ENCODE measurements at regions not wholly inside any gene's neighbourhood (a gene's known extent, or its start where the extent isn't known, plus 50 kb on each side); places are given as distances from the start of the nearest gene placed in this dataset.

GRCh38 chr2:137897082-137897481 lies 67.2 kb upstream of the HNMT start:
- Histone ChIP-seq H3K9me2 (replicated peaks; ENCODE audit: insufficient read depth, low read length) (no peaks in the 10 kb centered on the region), H3K4me2 (ENCODE audit: low read depth, low read length) (no peak overlapping the region), H3K79me2 (ENCODE audit: low read length) (no peaks in the 10 kb centered on the region), H3K27me3 (replicated peaks; ENCODE audit: insufficient read depth, low read length) (no peaks in the 10 kb centered on the region), H2AFZ (ENCODE audit: low read length) (no peak overlapping the region), H3K36me3 (replicated peaks; ENCODE audit: insufficient read depth, low read length) (no peaks in the 10 kb centered on the region), H3F3A (ENCODE audit: insufficient read depth, low read length) (no peaks in the 10 kb centered on the region), H3K9me3 (replicated peaks; ENCODE audit: insufficient read depth, low read length) (no peaks in the 10 kb centered on the region), H3K27ac (ENCODE audit: low read length) (no peak overlapping the region), H3K4me3 (ENCODE audit: low read length) (no peak overlapping the region), H3K9ac (ENCODE audit: low read length) (no peak overlapping the region), H3K4me1 (ENCODE audit: low read length) (no peaks in the 10 kb centered on the region), H4K20me1 (ENCODE audit: insufficient read depth, low read length) (no peaks in the 10 kb centered on the region)
- TF ChIP-seq CTCF (IDR thresholded peaks at IDR 0.05; ENCODE audit: low read length) (no peak), EZH2 (optimal IDR thresholded peaks at IDR 0.05; ENCODE audit: low read depth, low read length) (no peak), EZH2phosphoT487 (IDR thresholded peaks at IDR 0.05; ENCODE audit: low read length) (no peak)
- no peak for DNase-seq

DNA sequence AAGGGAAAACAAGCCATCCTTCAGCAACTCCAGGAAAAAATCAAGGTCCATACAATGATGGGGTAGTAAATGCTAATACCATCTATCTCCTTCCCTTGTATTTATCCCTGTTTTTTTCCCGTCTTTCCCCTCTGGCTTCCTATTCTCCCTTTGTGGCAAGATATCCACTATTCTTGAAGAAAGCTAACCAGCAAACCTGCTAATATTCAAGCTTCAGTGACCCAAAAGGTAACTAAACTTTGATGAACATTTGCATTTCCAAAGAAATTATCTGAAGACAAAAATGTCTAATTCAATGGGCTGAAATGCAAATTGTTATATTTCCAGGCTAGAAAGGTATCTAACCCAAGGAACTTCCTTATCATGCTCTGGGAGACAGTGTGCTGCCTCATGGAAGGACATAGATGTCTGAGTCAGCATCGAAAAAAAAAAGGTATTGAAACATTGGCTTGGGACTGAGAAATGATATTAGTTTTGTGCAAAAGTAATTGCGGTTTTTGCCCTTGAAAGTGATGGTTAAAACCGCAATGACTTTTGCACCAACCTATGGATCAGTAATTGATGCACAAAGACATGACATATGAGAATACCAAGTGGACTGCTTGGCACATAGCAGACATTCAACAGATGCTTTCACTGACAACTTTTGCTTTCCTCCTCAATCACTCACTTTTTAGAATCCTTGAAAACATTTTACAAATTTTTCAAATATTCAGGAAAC lies 63.7 kb upstream of the HNMT start:
- H3K36me3 ChIP-seq (replicated peaks; ENCODE audit: insufficient read depth, low read length), result no peaks in the 10 kb centered on the region
- H3K27me3 ChIP-seq (replicated peaks; ENCODE audit: insufficient read depth, low read length), result no peaks in the 10 kb centered on the region
- no peaks in the 10 kb centered on the region for H3F3A ChIP-seq (ENCODE audit: insufficient read depth, low read length)
- H2AFZ ChIP-seq (ENCODE audit: low read length), result no peak overlapping the region
- TF ChIP-seq CTCF (IDR thresholded peaks at IDR 0.05; ENCODE audit: low read length) (no peak), EZH2 (optimal IDR thresholded peaks at IDR 0.05; ENCODE audit: low read depth, low read length) (no peak), EZH2phosphoT487 (IDR thresholded peaks at IDR 0.05; ENCODE audit: low read length) (no peak)
- no peak overlapping the region for H3K4me3 ChIP-seq (ENCODE audit: low read length)
- no peak overlapping the region for H3K4me2 ChIP-seq (ENCODE audit: low read depth, low read length)
- no peak for DNase-seq
- H3K27ac ChIP-seq (ENCODE audit: low read length), result no peak overlapping the region
- no peaks in the 10 kb centered on the region for H4K20me1 ChIP-seq (ENCODE audit: insufficient read depth, low read length)
- H3K79me2 ChIP-seq (ENCODE audit: low read length), result no peaks in the 10 kb centered on the region
- H3K9me3 ChIP-seq (replicated peaks; ENCODE audit: insufficient read depth, low read length), result no peaks in the 10 kb centered on the region
- H3K9ac ChIP-seq (ENCODE audit: low read length), result no peak overlapping the region
- no peaks in the 10 kb centered on the region for H3K4me1 ChIP-seq (ENCODE audit: low read length)
- H3K9me2 ChIP-seq (replicated peaks; ENCODE audit: insufficient read depth, low read length), result no peaks in the 10 kb centered on the region

DNA sequence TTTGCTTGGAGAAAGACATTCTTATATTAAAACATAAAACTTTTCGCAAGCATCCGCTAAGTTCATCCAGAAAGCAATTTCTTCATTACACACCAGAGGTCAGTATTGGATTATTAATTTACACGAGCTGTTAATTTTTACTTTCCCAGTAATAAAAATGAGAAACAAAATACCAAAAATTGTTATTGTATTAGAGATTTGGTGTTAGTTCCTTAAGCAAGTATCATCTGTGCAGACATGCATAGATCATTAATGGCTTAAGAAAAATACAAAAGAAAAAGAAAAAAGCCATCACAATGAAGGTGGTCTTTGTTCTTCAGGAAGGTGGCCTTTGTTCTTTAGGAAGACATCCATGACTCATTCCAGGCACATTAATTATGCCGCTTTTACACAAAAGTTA lies 53.6 kb upstream of the HNMT start:
- peak; percentile 49 for DNase-seq
- H3K79me2 ChIP-seq (ENCODE audit: low read length), result no peaks in the 10 kb centered on the region
- H3K9ac ChIP-seq (ENCODE audit: low read length), result no peak overlapping the region
- TF ChIP-seq EZH2 (optimal IDR thresholded peaks at IDR 0.05; ENCODE audit: low read depth, low read length) (no peak), CTCF (IDR thresholded peaks at IDR 0.05; ENCODE audit: low read length) (peak; percentile 64), EZH2phosphoT487 (IDR thresholded peaks at IDR 0.05; ENCODE audit: low read length) (no peak)
- H3K4me1 ChIP-seq (ENCODE audit: low read length), result peaks cover 20% of the 10 kb centered on the region
- H3K4me2 ChIP-seq (ENCODE audit: low read depth, low read length), result no peak overlapping the region
- H3F3A ChIP-seq (ENCODE audit: insufficient read depth, low read length), result no peaks in the 10 kb centered on the region
- no peaks in the 10 kb centered on the region for H4K20me1 ChIP-seq (ENCODE audit: insufficient read depth, low read length)
- no peak overlapping the region for H3K4me3 ChIP-seq (ENCODE audit: low read length)
- H2AFZ ChIP-seq (ENCODE audit: low read length), result no peak overlapping the region
- H3K36me3 ChIP-seq (replicated peaks; ENCODE audit: insufficient read depth, low read length), result no peaks in the 10 kb centered on the region
- H3K27me3 ChIP-seq (replicated peaks; ENCODE audit: insufficient read depth, low read length), result no peaks in the 10 kb centered on the region
- no peaks in the 10 kb centered on the region for H3K9me2 ChIP-seq (replicated peaks; ENCODE audit: insufficient read depth, low read length)
- H3K9me3 ChIP-seq (replicated peaks; ENCODE audit: insufficient read depth, low read length), result no peaks in the 10 kb centered on the region
- H3K27ac ChIP-seq (ENCODE audit: low read length), result no peak overlapping the region
